A673 (cell line): ENCODE measurements at regions not wholly inside any gene's neighbourhood (a gene's known extent, or its start where the extent isn't known, plus 50 kb on each side); places are given as distances from the start of the nearest gene placed in this dataset.

Experiments
- EZH2 ChIP-seq: fragments of 200-600 bp; sonication (generic); IDR thresholded peaks from 2 replicates; pipeline ENCODE4 v1.6.1; 2017; ENCODE audit warnings: borderline replicate concordance, low read depth, mild to moderate bottlenecking, mixed read lengths, antibody characterized with exemption, low read length; ENCODE audit not compliant: poor library complexity, severe bottlenecking
- TF ChIP-seq, protein P1 (sequence below): fragments of 300-800, 200-600 bp; sonication (generic); conservative IDR thresholded peaks from 2 replicates; pipeline ENCODE4 v1.5.1; 2017; ENCODE audit warnings: low read depth, mild to moderate bottlenecking, antibody characterized with exemption, low read length, moderate library complexity, mixed read lengths

DNA sequence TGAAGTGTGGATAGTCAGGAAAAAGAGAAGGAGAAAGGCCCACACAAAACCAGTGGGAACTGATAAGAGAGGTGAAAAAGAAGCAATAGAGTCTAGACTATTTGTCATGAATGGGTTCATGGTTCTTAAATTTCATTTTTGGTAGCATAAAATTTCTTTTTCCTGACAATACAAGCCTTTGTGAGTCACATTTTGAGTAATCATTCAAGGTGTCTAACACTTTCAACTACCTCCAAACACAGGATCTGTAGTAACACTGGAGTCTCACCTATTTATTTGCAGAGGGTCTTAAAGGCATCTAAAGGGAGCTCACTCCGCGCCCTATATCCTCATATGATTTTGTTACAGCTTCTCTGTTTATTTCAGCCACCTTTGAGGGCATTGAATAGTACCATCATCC lies 96.0 kb downstream of the SAMD9 start:
- TF ChIP-seq, protein P1, sequence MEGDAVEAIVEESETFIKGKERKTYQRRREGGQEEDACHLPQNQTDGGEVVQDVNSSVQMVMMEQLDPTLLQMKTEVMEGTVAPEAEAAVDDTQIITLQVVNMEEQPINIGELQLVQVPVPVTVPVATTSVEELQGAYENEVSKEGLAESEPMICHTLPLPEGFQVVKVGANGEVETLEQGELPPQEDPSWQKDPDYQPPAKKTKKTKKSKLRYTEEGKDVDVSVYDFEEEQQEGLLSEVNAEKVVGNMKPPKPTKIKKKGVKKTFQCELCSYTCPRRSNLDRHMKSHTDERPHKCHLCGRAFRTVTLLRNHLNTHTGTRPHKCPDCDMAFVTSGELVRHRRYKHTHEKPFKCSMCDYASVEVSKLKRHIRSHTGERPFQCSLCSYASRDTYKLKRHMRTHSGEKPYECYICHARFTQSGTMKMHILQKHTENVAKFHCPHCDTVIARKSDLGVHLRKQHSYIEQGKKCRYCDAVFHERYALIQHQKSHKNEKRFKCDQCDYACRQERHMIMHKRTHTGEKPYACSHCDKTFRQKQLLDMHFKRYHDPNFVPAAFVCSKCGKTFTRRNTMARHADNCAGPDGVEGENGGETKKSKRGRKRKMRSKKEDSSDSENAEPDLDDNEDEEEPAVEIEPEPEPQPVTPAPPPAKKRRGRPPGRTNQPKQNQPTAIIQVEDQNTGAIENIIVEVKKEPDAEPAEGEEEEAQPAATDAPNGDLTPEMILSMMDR = no peak
- no peak for TF ChIP-seq EZH2
